ENCODE measurements at regions not wholly inside any gene's neighbourhood (a gene's known extent, or its start where the extent isn't known, plus 50 kb on each side); places are given as distances from the start of the nearest gene placed in this dataset.

GRCh38 chr7:26563406-26563805 is 271.7 kb downstream of the SNX10 start:
- no peak overlapping the region for H3K9ac ChIP-seq (ENCODE audit: low read depth in 2 of 2, low read length in 2 of 2)
- H3K4me1 ChIP-seq = no peaks in the 10 kb centered on the region
- H3K36me3 ChIP-seq = no peaks in the 10 kb centered on the region
- TF ChIP-seq, protein P1, sequence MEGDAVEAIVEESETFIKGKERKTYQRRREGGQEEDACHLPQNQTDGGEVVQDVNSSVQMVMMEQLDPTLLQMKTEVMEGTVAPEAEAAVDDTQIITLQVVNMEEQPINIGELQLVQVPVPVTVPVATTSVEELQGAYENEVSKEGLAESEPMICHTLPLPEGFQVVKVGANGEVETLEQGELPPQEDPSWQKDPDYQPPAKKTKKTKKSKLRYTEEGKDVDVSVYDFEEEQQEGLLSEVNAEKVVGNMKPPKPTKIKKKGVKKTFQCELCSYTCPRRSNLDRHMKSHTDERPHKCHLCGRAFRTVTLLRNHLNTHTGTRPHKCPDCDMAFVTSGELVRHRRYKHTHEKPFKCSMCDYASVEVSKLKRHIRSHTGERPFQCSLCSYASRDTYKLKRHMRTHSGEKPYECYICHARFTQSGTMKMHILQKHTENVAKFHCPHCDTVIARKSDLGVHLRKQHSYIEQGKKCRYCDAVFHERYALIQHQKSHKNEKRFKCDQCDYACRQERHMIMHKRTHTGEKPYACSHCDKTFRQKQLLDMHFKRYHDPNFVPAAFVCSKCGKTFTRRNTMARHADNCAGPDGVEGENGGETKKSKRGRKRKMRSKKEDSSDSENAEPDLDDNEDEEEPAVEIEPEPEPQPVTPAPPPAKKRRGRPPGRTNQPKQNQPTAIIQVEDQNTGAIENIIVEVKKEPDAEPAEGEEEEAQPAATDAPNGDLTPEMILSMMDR (IDR thresholded peaks at IDR 0.05) = no peak
- no peaks in the 10 kb centered on the region for H3K9me3 ChIP-seq
- no peaks in the 10 kb centered on the region for H3K27me3 ChIP-seq
- no peak overlapping the region for H3K27ac ChIP-seq
- no peak for DNase-seq
- H3K4me3 ChIP-seq = no peak overlapping the region
- intact Hi-C loops (cut with DNase I) = no loop called here

- no peak overlapping the region for H3K27ac ChIP-seq
- no peaks in the 10 kb centered on the region for H3K4me1 ChIP-seq
- no peak overlapping the region for H3K9ac ChIP-seq (ENCODE audit: low read depth in 2 of 2, low read length in 2 of 2)
- intact Hi-C loops (cut with DNase I) = no loop called here
- H3K9me3 ChIP-seq = no peaks in the 10 kb centered on the region
- no peaks in the 10 kb centered on the region for H3K36me3 ChIP-seq
- TF ChIP-seq, protein P1 (IDR thresholded peaks at IDR 0.05) = no peak
- H3K27me3 ChIP-seq = no peaks in the 10 kb centered on the region
- H3K4me3 ChIP-seq = no peak overlapping the region
- DNase-seq = no peak
Measured at GRCh38 chr7:26567266-26567665, 275.6 kb downstream of the SNX10 start.

GRCh38 chr7:26574476-26574875 is 282.8 kb downstream of the SNX10 start:
- Histone ChIP-seq H3K27ac (no peak overlapping the region), H3K27me3 (no peaks in the 10 kb centered on the region), H3K4me1 (no peaks in the 10 kb centered on the region), H3K9me3 (no peaks in the 10 kb centered on the region), H3K36me3 (no peaks in the 10 kb centered on the region), H3K9ac (ENCODE audit: low read depth in 2 of 2, low read length in 2 of 2) (no peak overlapping the region), H3K4me3 (no peak overlapping the region)
- intact Hi-C loops (cut with DNase I) = no loop called here
- TF ChIP-seq, protein P1 (IDR thresholded peaks at IDR 0.05) = no peak
- DNase-seq = no peak

DNA sequence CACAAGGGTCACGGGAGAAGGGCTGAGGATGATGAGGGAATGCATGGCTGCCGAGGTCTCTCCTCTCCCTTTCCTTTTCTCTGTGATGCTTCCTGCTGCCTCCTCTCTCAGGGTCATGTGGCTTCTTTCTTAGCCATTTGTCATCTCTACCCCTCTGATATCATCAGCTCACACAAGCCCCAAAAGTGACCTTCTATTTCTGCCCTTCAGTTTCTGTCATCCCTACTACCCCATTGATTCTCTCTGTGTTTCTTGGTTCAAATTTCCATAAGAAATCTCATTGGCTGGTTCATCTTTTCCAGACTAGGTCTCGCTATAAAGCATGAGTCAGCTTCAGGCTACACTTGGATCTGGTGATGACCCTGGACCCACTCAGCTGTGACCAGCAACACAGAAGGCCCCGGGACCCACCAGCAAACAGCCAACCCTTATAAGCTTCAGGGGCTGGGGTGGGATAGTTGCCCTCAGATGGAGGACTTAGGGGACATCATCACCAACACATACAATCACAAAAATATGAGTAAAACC is 284.3 kb downstream of the SKAP2 start:
- Histone ChIP-seq H3K4me1 (no peaks in the 10 kb centered on the region), H3K9me3 (no peaks in the 10 kb centered on the region), H3K27me3 (no peaks in the 10 kb centered on the region), H3K4me3 (no peak overlapping the region), H3K27ac (no peak overlapping the region), H3K9ac (ENCODE audit: low read depth in 2 of 2, low read length in 2 of 2) (no peak overlapping the region), H3K36me3 (no peaks in the 10 kb centered on the region)
- no peak for DNase-seq
- intact Hi-C loops (cut with DNase I) = no loop called here
- TF ChIP-seq, protein P1 (IDR thresholded peaks at IDR 0.05) = no peak

DNA sequence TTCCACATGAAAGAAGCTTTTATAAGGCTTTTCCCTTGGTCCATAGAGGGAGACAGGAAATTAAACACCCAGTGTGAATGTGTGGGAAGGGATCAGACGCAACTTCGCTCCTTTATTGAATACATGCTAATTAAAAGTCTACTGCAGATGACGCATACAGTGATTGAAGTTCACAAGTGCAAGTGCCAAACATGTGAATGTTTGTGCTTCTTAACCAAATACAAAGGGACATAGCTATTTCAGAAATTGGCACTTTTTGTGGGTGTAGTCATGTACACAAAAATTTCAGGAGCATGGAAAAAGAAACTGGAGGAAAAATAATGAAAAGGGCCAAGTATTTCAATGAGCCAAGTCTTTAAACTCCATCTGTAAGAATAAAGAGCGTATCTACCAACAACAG is 283.7 kb downstream of the SKAP2 start:
- Histone ChIP-seq H3K27me3 (no peaks in the 10 kb centered on the region), H3K9me3 (no peaks in the 10 kb centered on the region), H3K4me1 (no peaks in the 10 kb centered on the region), H3K27ac (no peak overlapping the region), H3K4me3 (no peak overlapping the region), H3K36me3 (no peaks in the 10 kb centered on the region), H3K9ac (ENCODE audit: low read depth in 2 of 2, low read length in 2 of 2) (no peak overlapping the region)
- intact Hi-C loops (cut with DNase I) = no loop called here
- TF ChIP-seq, protein P1 (IDR thresholded peaks at IDR 0.05) = no peak
- no peak for DNase-seq
